ENCODE measurements at regions not wholly inside any gene's neighbourhood (a gene's known extent, or its start where the extent isn't known, plus 50 kb on each side); places are given as distances from the start of the nearest gene placed in this dataset.

DNA sequence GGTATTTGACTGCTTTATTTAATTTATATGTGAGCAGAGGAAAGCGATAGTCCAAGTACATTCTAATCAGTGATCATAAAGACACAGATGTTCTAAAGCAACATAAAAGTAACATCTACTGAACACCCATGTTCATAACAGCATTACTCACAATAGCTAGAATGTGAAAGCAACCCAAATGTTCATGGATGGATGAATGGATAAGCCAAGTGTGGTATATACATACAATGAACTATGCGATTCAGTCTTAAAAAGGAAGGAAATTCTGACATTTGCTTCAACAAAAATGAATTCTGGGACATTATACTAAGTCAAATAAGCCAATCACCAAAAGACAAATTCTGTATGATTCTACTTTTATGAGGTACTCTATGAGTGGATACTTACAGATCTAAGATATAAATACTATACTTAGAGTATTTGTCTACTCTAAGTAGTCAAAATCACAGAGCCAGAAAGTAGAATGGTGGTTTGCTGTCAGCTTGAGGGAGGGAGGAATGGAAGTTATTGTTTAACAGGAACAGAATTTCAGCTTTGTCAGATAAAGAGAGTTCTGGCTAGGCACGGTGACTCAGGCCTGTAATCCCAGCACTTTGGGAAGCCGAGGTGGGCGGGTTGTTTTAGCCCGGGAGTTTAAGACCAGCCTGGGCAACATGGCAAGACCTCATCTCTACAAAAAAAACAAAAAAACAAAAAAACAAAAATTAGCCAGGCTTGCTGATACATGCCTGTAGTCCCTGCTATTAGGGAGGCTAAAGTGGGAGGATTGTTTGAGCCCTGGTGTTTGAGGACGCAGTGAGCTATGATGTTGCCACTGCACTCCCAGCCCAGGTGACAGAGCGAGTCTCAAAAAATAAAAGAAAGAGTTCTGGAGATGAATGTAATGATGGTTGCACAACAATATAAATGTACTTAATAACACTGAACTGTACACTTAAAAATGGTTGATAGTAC is 79.7 kb upstream of the ARHGAP29 start:
- H3K4me3 Mint-ChIP-seq (ENCODE audit: unreplicated experiment) = no peak overlapping the region
- peaks cover 5% of the 10 kb centered on the region for H3K27me3 Mint-ChIP-seq (ENCODE audit: unreplicated experiment)
- no peak overlapping the region for H3K27ac Mint-ChIP-seq (ENCODE audit: unreplicated experiment)
- H3K4me1 Mint-ChIP-seq (ENCODE audit: low read depth, unreplicated experiment) = no peaks in the 10 kb centered on the region
- no peaks in the 10 kb centered on the region for H3K9me3 Mint-ChIP-seq (ENCODE audit: unreplicated experiment)
- no peak for TF ChIP-seq CTCF (IDR thresholded peaks at IDR 0.05; ENCODE audit: partially characterized antibody, unreplicated experiment)
- no peaks in the 10 kb centered on the region for H3K36me3 Mint-ChIP-seq (ENCODE audit: unreplicated experiment)
- DNase-seq = no peak

DNA sequence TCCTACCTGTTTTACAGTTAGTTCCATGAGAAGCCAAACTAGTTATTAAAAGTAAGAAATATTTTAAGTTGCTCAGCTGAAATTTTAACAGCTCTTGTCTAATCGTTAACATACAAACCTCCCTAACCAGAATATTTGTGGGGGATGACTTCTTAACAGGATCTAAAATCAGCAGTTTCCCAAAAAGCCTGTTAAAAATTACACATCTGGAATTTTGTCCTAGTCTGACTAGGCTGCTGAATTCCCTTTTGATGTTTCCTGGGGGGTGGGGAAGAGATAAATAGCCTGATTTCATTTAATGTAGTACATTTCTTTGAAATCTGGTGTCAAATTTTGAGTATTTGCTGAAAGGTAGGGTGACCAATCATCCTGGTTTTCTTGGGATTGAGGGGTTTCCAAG is 78.8 kb upstream of the ARHGAP29 start:
- no peak for TF ChIP-seq CTCF (IDR thresholded peaks at IDR 0.05; ENCODE audit: partially characterized antibody, unreplicated experiment)
- DNase-seq = no peak
- no peaks in the 10 kb centered on the region for H3K36me3 Mint-ChIP-seq (ENCODE audit: unreplicated experiment)
- peaks cover 5% of the 10 kb centered on the region for H3K27me3 Mint-ChIP-seq (ENCODE audit: unreplicated experiment)
- no peak overlapping the region for H3K4me3 Mint-ChIP-seq (ENCODE audit: unreplicated experiment)
- no peaks in the 10 kb centered on the region for H3K4me1 Mint-ChIP-seq (ENCODE audit: low read depth, unreplicated experiment)
- H3K9me3 Mint-ChIP-seq (ENCODE audit: unreplicated experiment) = no peaks in the 10 kb centered on the region
- no peak overlapping the region for H3K27ac Mint-ChIP-seq (ENCODE audit: unreplicated experiment)

- TF ChIP-seq CTCF (IDR thresholded peaks at IDR 0.05; ENCODE audit: partially characterized antibody, unreplicated experiment) = no peak
- no peaks in the 10 kb centered on the region for H3K4me1 Mint-ChIP-seq (ENCODE audit: low read depth, unreplicated experiment)
- no peaks in the 10 kb centered on the region for H3K36me3 Mint-ChIP-seq (ENCODE audit: unreplicated experiment)
- peaks cover 5% of the 10 kb centered on the region for H3K27me3 Mint-ChIP-seq (ENCODE audit: unreplicated experiment)
- DNase-seq = no peak
- no peaks in the 10 kb centered on the region for H3K9me3 Mint-ChIP-seq (ENCODE audit: unreplicated experiment)
- H3K27ac Mint-ChIP-seq (ENCODE audit: unreplicated experiment) = no peak overlapping the region
- H3K4me3 Mint-ChIP-seq (ENCODE audit: unreplicated experiment) = no peak overlapping the region
Measured at GRCh38 chr1:94315552-94316116, 78.2 kb upstream of the ARHGAP29 start.

GRCh38 chr1:94314222-94314858 is 77.0 kb upstream of the ARHGAP29 start:
- no peaks in the 10 kb centered on the region for H3K27me3 Mint-ChIP-seq (ENCODE audit: unreplicated experiment)
- H3K4me1 Mint-ChIP-seq (ENCODE audit: low read depth, unreplicated experiment) = no peaks in the 10 kb centered on the region
- no peaks in the 10 kb centered on the region for H3K9me3 Mint-ChIP-seq (ENCODE audit: unreplicated experiment)
- TF ChIP-seq CTCF (IDR thresholded peaks at IDR 0.05; ENCODE audit: partially characterized antibody, unreplicated experiment) = no peak
- no peak overlapping the region for H3K4me3 Mint-ChIP-seq (ENCODE audit: unreplicated experiment)
- no peak for DNase-seq
- H3K36me3 Mint-ChIP-seq (ENCODE audit: unreplicated experiment) = no peaks in the 10 kb centered on the region
- no peak overlapping the region for H3K27ac Mint-ChIP-seq (ENCODE audit: unreplicated experiment)

Measured in glutamatergic neuron (in vitro differentiated cells).